ENCODE measurements at regions not wholly inside any gene's neighbourhood (a gene's known extent, or its start where the extent isn't known, plus 50 kb on each side); places are given as distances from the start of the nearest gene placed in this dataset.

GRCh38 chr2:220455351-220455990, 828.0 kb downstream of the SLC4A3 start:
- CTCF ChIA-PET, result interaction anchor here (0.7 to 1.9 kb wide), 3 partner anchors 10 to 39 kb away, joined by 3 to 5 read pairs (median 3); no protein-coding TSS in a partner anchor
- no peak for DNase-seq (ENCODE audit: extremely low spot score)
- POLR2A ChIA-PET, result no interaction called here
- TF ChIP-seq CTCF (IDR thresholded peaks at IDR 0.05; ENCODE audit: control extremely low read depth, extremely low read depth, low read depth, missing control alignments), result no peak

GRCh38 chr2:220458051-220458450, 830.6 kb downstream of the SLC4A3 start:
- no peak for TF ChIP-seq CTCF (IDR thresholded peaks at IDR 0.05; ENCODE audit: control extremely low read depth, extremely low read depth, low read depth, missing control alignments)
- ChIA-PET CTCF (no interaction called here), POLR2A (no interaction called here)
- DNase-seq (ENCODE audit: extremely low spot score), result no peak

- ChIA-PET POLR2A (no interaction called here), CTCF (no interaction called here)
- DNase-seq (ENCODE audit: extremely low spot score), result no peak
- no peak for TF ChIP-seq CTCF (IDR thresholded peaks at IDR 0.05; ENCODE audit: control extremely low read depth, extremely low read depth, low read depth, missing control alignments)
These were observed 833.0 kb downstream of the SLC4A3 start for GRCh38 chr2:220460257-220460985.

GRCh38 chr2:220463876-220464275, 836.4 kb downstream of the SLC4A3 start:
- POLR2A ChIA-PET, result no interaction called here
- TF ChIP-seq CTCF (IDR thresholded peaks at IDR 0.05; ENCODE audit: control extremely low read depth, extremely low read depth, low read depth, missing control alignments), result no peak
- CTCF ChIA-PET, result no interaction called here
- no peak for DNase-seq (ENCODE audit: extremely low spot score)

- POLR2A ChIA-PET, result no interaction called here
- CTCF ChIA-PET, result no interaction called here
- DNase-seq (ENCODE audit: extremely low spot score), result no peak
- no peak for TF ChIP-seq CTCF (IDR thresholded peaks at IDR 0.05; ENCODE audit: control extremely low read depth, extremely low read depth, low read depth, missing control alignments)
These were observed 838.3 kb downstream of the SLC4A3 start for GRCh38 chr2:220465700-220466099.

GRCh38 chr2:220466251-220466691, 838.8 kb downstream of the SLC4A3 start:
- DNase-seq (ENCODE audit: extremely low spot score), result no peak
- ChIA-PET CTCF (interaction anchor here (1.7 kb wide), 1 partner anchor 11 kb away, joined by 4 read pairs; no protein-coding TSS in a partner anchor), POLR2A (no interaction called here)
- no peak for TF ChIP-seq CTCF (IDR thresholded peaks at IDR 0.05; ENCODE audit: control extremely low read depth, extremely low read depth, low read depth, missing control alignments)

Measured in GM10248 (cell line).